Fibroblast of the conjunctiva (primary cell): ENCODE measurements at regions not wholly inside any gene's neighbourhood (a gene's known extent, or its start where the extent isn't known, plus 50 kb on each side); places are given as distances from the start of the nearest gene placed in this dataset.
"Not testable (repeated sequence)": the region's sequence is repeated elsewhere in the genome, so short reads cannot be mapped to it uniquely, and the experiment has no call there.

Source experiments
- DNase-seq: peaks from one replicate; pipeline ENCODE4 v3.0.0-alpha.2; 2010; ENCODE audit warnings: low read depth

GRCh38 chr10:28896791-28897409, 219.6 kb downstream of the BAMBI start:
- not testable (repeated sequence) for DNase-seq

GRCh38 chr10:28897617-28898464, 220.5 kb downstream of the BAMBI start:
- no peak for DNase-seq

- DNase-seq = no peak
Measured at GRCh38 chr10:28902215-28902614, 224.9 kb downstream of the BAMBI start.

GRCh38 chr10:28903063-28903462, 225.7 kb downstream of the BAMBI start:
- no peak for DNase-seq

GRCh38 chr10:28903736-28904135, 226.4 kb downstream of the BAMBI start:
- no peak for DNase-seq

- DNase-seq = no peak
Measured at GRCh38 chr10:28905371-28905770, 228.1 kb downstream of the BAMBI start.

GRCh38 chr10:28906011-28906411, 228.7 kb downstream of the BAMBI start:
- DNase-seq = no peak

GRCh38 chr10:28906415-28906814, 229.1 kb downstream of the BAMBI start:
- DNase-seq = no peak

- no peak for DNase-seq
Measured at GRCh38 chr10:28906934-28907333, 229.6 kb downstream of the BAMBI start.

GRCh38 chr10:28909875-28910274, 232.6 kb downstream of the BAMBI start:
- no peak for DNase-seq

GRCh38 chr10:28910956-28911355, 233.6 kb downstream of the BAMBI start:
- DNase-seq = no peak

- not testable (repeated sequence) for DNase-seq
Measured at GRCh38 chr10:28911511-28911910, 234.2 kb downstream of the BAMBI start.

- no peak for DNase-seq
Measured at GRCh38 chr10:28912017-28912783, 234.9 kb downstream of the BAMBI start.

- DNase-seq = no peak
Measured at GRCh38 chr10:28913436-28914237, 236.3 kb downstream of the BAMBI start.

- DNase-seq = no peak
Measured at GRCh38 chr10:28914701-28915100, 237.4 kb downstream of the BAMBI start.

GRCh38 chr10:28915989-28916588, 238.8 kb downstream of the BAMBI start:
- DNase-seq = no peak

- DNase-seq = no peak
Measured at GRCh38 chr10:28920091-28920490, 242.8 kb downstream of the BAMBI start.

GRCh38 chr10:28922127-28922526, 244.8 kb downstream of the BAMBI start:
- no peak for DNase-seq

- DNase-seq = no peak
Measured at GRCh38 chr10:28922861-28923260, 245.5 kb downstream of the BAMBI start.

GRCh38 chr10:28924717-28925116, 247.4 kb downstream of the BAMBI start:
- no peak for DNase-seq

GRCh38 chr10:28925121-28925663, 247.9 kb downstream of the BAMBI start:
- no peak for DNase-seq
